AG04449 (cell line): ENCODE measurements at regions not wholly inside any gene's neighbourhood (a gene's known extent, or its start where the extent isn't known, plus 50 kb on each side); places are given as distances from the start of the nearest gene placed in this dataset.

Source experiments
- CTCF ChIA-PET: fragments of 350-600 bp; formaldehyde crosslinking; extraction: SDS; loops from one replicate; lab custom pipeline; 2021; ENCODE audit warnings: antibody characterized with exemption; lab: Yijun Ruan, JAX
- POLR2A ChIA-PET: fragments of 400-600, 350-600 bp; formaldehyde crosslinking; extraction: SDS; loops from one replicate; lab custom pipeline; 2020; ENCODE audit warnings: antibody characterized with exemption, inconsistent platforms; lab: Yijun Ruan, JAX
- DNase-seq: peaks from one replicate; pipeline ENCODE4 v3.0.0-alpha.2; 2010; ENCODE audit warnings: low read depth, low spot score
- H3K4me3 ChIP-seq: 2 replicates; pipeline ENCODE4 v1.5.1; 2011; ENCODE audit warnings: low read depth, mild to moderate bottlenecking, control low read depth, low read length
- CTCF ChIP-seq: IDR thresholded peaks from one replicate; pipeline ENCODE4 v1.5.1; 2011; ENCODE audit warnings: mild to moderate bottlenecking, moderate library complexity, low read length, control low read depth, inconsistent platforms; ENCODE audit not compliant: insufficient read depth; ENCODE audit errors: missing control alignments

DNA sequence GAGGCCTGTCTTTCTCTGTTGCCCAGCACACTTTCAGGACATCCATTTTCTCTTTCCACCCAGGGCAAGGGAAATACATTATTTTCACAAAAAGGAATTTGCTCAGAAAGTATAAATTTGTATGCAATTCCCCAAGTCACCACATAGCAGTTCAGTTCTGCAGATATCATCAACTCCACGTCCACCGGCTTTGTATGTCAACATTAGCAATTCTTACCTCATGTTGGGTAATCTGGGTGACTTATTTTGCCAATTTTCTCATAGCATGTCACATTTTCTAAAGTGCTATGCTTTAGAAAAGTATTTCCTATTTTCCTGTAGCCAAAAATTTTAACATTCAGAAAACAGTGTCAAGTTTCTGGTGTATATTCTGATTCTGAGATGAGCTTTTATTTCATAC, 501.8 kb downstream of the EFNB2 start:
- CTCF ChIA-PET = interaction anchor here (0.8 to 1.6 kb wide), 4 partner anchors 9 to 502 kb away, joined by 3 to 6 read pairs (median 3); partner anchors contain the start of gene EFNB2
- peak; percentile 37 for DNase-seq
- no peak overlapping the region for H3K4me3 ChIP-seq
- POLR2A ChIA-PET = no interaction called here
- peak; percentile 34 for TF ChIP-seq CTCF

GRCh38 chr13:106032441-106032840, 503.0 kb downstream of the EFNB2 start:
- no peak for TF ChIP-seq CTCF
- POLR2A ChIA-PET = no interaction called here
- H3K4me3 ChIP-seq = no peak overlapping the region
- CTCF ChIA-PET = interaction anchor here (0.8 to 1.6 kb wide), 3 partner anchors 19 to 504 kb away, joined by 3 to 4 read pairs (median 3); partner anchors contain the start of gene EFNB2
- DNase-seq = no peak

DNA sequence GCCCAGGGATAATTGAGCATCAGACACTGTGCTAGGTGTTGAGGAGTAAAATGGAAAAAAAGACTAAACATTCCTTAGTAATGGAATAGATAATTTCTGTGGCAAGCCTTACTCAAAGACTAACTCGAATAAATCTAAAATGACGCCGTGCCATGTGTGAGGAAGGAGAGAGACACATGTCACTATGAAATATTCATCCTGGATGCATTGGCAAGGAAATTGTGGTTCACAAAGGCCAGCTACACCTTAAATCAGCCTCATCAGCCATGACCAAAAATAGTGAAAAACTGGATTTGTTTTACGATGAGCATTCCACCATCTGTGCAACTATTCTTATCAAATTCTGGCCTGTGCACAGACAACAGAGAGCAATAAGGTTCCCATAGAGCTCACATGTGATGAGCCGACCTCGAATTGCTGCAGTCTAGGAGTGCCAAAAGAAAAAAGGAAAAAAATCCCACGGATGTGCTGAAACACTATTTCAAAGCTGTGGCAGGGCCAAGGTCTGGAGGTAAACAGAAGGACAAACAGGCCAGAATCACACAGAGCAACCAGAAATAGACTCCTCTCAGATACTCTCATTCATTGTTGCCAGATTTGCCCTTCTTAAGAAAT, 505.7 kb downstream of the EFNB2 start:
- TF ChIP-seq CTCF = no peak
- DNase-seq = no peak
- ChIA-PET CTCF (no interaction called here), POLR2A (no interaction called here)
- no peak overlapping the region for H3K4me3 ChIP-seq

DNA sequence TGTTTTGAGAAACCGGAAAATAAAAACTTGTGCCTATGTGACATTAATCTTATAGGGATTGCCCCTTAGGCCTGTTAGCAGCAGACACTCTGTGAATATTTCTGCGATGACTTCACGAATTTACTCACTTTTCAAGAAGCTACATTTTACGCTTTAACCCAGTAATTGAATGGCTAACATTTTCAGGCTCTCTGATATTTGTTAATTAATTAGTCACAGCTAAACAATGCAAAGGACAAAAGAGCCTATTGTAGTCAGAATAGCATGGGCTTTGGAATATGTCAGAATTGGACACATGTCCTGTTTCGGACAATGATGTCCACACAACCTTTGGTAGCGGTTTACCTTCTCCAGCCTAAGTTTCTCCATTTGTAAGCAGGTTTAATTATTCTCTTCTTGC, 506.6 kb downstream of the EFNB2 start:
- ChIA-PET POLR2A (no interaction called here), CTCF (no interaction called here)
- no peak overlapping the region for H3K4me3 ChIP-seq
- no peak for TF ChIP-seq CTCF
- no peak for DNase-seq

DNA sequence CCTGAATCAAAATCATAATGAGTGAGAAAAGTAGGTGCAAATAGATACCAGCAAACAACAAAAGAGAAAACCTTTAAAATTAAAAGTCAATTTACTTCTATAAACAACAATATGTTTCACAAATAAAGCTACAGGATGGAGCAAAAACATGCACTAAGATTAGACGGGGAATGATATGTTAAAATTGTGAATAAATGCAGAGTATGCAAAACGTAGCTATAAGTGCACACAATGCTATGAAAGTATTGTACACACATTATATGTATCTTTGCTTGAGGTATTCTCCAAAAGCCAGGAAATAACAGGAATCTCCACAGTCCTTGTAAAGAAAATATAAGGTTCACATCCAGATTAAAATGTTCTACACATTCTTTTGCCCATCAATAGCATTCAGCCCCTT, 523.9 kb downstream of the EFNB2 start:
- no peak overlapping the region for H3K4me3 ChIP-seq
- ChIA-PET POLR2A (no interaction called here), CTCF (no interaction called here)
- TF ChIP-seq CTCF = no peak
- no peak for DNase-seq

- ChIA-PET POLR2A (no interaction called here), CTCF (no interaction called here)
- DNase-seq = no peak
- no peak overlapping the region for H3K4me3 ChIP-seq
- TF ChIP-seq CTCF = no peak
Measured at GRCh38 chr13:106010836-106011235, 524.6 kb downstream of the EFNB2 start.
